Left kidney (tissue), 1 donor: ENCODE measurements at regions not wholly inside any gene's neighbourhood (a gene's known extent, or its start where the extent isn't known, plus 50 kb on each side); places are given as distances from the start of the nearest gene placed in this dataset.
"Not testable (repeated sequence)": the region's sequence is repeated elsewhere in the genome, so short reads cannot be mapped to it uniquely, and the experiment has no call there.

Source experiments
- DNase-seq: peaks from one replicate; pipeline ENCODE4 v3.0.0-alpha.2; 2013

GRCh38 chr4:84126061-84126787 lies 372.9 kb downstream of the NKX6-1 start:
- DNase-seq: no peak

GRCh38 chr4:84110040-84110439 lies 389.1 kb downstream of the NKX6-1 start:
- DNase-seq: no peak

GRCh38 chr4:84101653-84102625 lies 397.2 kb downstream of the NKX6-1 start:
- not testable (repeated sequence) for DNase-seq

- no peak for DNase-seq
Measured at GRCh38 chr4:84100071-84100470, 399.0 kb downstream of the NKX6-1 start.

- DNase-seq: peak; percentile 5
Measured at GRCh38 chr4:84099599-84099998, 399.5 kb downstream of the NKX6-1 start.

- no peak for DNase-seq
Measured at GRCh38 chr4:84091266-84091665, 407.8 kb downstream of the NKX6-1 start.

- DNase-seq: no peak
Measured at GRCh38 chr4:84089652-84090437, 409.2 kb downstream of the NKX6-1 start.

GRCh38 chr4:84085986-84086385 lies 413.1 kb downstream of the NKX6-1 start:
- DNase-seq: no peak

GRCh38 chr4:84070289-84070688 lies 428.8 kb downstream of the NKX6-1 start:
- peak; percentile 56 for DNase-seq

- DNase-seq: no peak
Measured at GRCh38 chr4:84063619-84064018, 435.5 kb downstream of the NKX6-1 start.

GRCh38 chr4:84058201-84058600 lies 440.9 kb downstream of the NKX6-1 start:
- no peak for DNase-seq

GRCh38 chr4:84051639-84052038 lies 447.5 kb downstream of the NKX6-1 start:
- no peak for DNase-seq

GRCh38 chr4:84051089-84051488 lies 448.0 kb downstream of the NKX6-1 start:
- DNase-seq: no peak

GRCh38 chr4:84050015-84050414 lies 449.1 kb downstream of the NKX6-1 start:
- peak; percentile 17 for DNase-seq

GRCh38 chr4:84046551-84046950 lies 452.5 kb downstream of the NKX6-1 start:
- DNase-seq: no peak

GRCh38 chr4:84041426-84041825 lies 457.7 kb downstream of the NKX6-1 start:
- no peak for DNase-seq

- DNase-seq: no peak
Measured at GRCh38 chr4:84035568-84035967, 463.5 kb downstream of the NKX6-1 start.

GRCh38 chr4:84032372-84032771 lies 466.7 kb downstream of the NKX6-1 start:
- no peak for DNase-seq

GRCh38 chr4:84031401-84031800 lies 467.7 kb downstream of the NKX6-1 start:
- no peak for DNase-seq

GRCh38 chr4:84028340-84028739 lies 470.8 kb downstream of the NKX6-1 start:
- DNase-seq: no peak

GRCh38 chr4:84024405-84024804 lies 474.7 kb downstream of the NKX6-1 start:
- no peak for DNase-seq

GRCh38 chr4:84022564-84022963 lies 476.5 kb downstream of the NKX6-1 start:
- no peak for DNase-seq
